ENCODE measurements at regions not wholly inside any gene's neighbourhood (a gene's known extent, or its start where the extent isn't known, plus 50 kb on each side); places are given as distances from the start of the nearest gene placed in this dataset.

DNA sequence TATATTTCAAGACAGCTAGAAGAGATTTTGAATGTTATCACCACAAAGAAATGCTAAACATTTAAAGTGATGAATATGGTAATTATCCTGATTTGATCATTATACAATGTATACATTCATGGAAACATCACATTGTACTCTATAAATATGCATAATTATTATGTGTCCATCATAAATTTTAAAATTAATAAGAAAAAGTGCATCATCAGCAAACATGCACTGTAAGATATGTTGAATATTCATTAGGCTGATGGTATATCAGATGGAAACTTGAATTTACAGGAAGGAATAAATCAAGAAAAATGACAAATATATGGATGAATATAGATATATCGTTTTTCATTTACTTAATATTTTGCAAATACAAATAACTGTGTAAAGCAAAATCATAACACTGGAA is 812.1 kb upstream of the INTU start:
- intact Hi-C loops (cut with DNase I), result no loop called here
- no peak for ATAC-seq
- DNase-seq (ENCODE audit: low spot score), result no peak

DNA sequence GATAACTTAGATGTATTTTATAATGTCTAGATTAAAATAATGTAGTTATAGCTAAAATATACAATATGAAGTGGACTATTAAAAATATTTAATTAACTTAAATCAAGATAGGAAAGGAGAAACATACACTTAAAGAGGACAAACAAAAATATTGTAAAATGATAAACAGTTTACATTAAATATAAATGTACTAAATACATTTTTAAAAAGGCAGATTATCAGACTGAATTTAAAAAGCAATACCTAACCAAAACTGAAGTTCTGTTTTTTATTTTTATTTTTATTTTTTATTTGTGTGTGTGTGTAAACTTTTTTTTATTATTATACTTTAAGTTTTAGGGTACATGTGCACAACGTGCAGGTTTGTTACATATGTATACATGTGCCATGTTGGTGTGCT is 811.6 kb upstream of the INTU start:
- DNase-seq (ENCODE audit: low spot score) (no peak), ATAC-seq (no peak)
- intact Hi-C loops (cut with DNase I), result no loop called here

DNA sequence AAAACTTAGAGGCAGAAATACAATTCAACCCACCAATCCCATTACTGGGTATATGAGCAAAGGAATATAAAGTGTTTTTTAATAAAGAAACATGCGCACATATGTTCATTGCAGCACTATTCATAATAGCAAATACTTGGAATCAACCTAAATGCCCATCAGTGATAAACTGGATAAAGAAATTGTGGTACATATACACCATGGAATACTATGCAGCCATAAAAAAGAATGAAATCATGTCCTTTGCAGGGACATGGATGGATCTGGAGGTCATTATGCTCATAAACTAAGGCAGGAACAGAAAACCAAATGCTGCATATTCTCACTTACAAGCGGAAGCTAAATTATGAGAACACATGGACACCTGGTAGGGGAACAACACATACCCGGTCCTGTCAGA is 807.7 kb upstream of the INTU start:
- ATAC-seq (no peak), DNase-seq (ENCODE audit: low spot score) (no peak)
- intact Hi-C loops (cut with DNase I), result no loop called here

DNA sequence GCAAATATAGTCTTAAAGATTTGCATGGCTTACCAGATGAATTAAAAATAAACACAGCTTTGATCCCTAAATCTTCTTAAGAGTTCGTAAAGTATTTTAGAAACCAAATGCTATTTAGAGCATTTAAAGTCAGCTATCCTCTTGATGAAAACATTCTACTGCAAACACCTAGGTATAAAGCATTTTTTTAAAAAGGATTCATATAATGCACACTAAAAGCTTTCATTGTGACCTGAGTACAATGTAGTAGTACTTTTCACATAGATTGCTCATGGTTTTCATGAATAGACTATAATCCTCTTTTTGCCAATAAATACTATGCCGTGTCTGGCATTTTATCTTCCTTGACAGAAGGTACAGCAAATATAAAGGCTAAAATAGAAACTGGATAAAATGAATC is 805.1 kb upstream of the INTU start:
- intact Hi-C loops (cut with DNase I), result no loop called here
- DNase-seq (ENCODE audit: low spot score), result no peak
- no peak for ATAC-seq

DNA sequence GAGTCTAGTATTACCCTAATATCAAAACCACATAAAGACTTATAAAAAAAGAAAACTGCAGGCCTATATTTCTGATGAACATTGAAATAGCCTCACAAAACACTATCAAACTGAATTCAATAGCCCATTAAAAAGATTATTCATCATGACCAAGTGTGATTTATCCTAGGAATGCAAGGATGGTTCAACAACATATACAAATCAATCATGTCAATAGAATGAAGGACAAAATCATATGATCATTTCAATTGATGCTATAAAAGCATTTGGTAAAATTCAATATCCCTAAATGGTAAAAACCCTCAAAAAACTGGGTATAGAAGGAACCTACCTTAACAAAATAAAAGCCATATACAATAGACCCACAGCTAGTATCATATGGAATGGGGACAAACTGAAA is 797.9 kb upstream of the INTU start:
- DNase-seq (ENCODE audit: low spot score), result no peak
- no peak for ATAC-seq
- intact Hi-C loops (cut with DNase I), result no loop called here

DNA sequence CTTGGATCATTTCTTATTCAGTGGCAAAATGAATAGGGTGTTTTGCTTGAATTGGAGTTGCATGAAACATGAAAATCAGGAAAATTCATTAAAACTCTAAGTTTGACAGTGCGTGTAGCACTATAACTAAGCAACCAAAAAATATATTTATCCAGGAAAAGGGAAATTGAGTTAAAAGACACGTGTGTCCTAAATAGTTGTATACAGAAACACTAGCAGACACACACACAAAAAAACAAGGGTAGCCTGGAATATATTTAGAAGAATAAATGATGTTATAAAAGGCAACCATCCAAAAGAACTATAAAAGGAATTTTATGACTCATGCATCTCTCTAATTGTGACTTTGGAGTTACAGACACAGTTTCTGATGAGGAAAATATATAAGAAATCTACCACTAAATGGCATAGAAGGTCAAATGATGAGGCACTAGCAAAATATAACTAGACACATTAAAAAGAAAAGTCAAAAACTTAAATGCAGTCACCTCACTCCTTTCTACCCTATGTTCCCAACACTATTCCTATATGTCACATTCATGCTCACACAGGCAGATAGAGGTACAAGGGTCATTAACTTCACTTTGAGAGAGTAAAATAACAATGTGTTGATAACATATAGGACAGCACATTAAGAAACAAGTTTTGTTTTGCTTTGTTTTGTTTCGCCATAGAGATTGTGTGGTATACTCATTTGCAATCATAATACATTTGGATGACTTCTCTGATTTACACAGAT is 793.6 kb upstream of the INTU start:
- no peak for ATAC-seq
- intact Hi-C loops (cut with DNase I), result no loop called here
- DNase-seq (ENCODE audit: low spot score), result no peak

DNA sequence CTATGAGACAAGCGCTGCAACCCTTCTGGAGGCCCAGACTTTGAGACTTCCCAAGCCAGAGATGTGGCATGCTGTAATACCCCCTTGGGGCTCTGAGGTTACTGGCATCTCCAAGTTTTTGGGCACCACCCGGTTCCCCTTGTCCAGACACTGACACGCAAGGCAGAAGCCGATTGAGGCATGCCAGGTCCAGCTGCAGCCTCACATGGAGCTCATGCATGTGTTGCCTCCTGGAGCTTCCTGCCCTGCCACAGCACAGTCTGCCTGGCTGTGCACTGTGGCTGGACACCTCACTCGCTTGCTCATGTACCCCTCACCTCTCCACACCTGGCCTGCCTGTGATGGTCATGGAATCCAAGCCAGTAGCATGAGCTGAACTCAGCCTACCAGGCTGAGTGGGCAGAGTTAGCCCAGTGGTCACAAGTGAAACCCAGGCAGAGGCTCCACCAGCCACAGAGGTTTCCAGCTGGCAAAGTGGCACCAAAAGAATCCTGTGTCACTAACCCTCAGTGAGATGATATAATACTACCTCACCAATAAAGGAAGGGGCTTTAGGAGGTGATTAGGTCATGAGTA is 789.2 kb upstream of the INTU start:
- intact Hi-C loops (cut with DNase I), result no loop called here
- ATAC-seq (no peak), DNase-seq (ENCODE audit: low spot score) (no peak)

DNA sequence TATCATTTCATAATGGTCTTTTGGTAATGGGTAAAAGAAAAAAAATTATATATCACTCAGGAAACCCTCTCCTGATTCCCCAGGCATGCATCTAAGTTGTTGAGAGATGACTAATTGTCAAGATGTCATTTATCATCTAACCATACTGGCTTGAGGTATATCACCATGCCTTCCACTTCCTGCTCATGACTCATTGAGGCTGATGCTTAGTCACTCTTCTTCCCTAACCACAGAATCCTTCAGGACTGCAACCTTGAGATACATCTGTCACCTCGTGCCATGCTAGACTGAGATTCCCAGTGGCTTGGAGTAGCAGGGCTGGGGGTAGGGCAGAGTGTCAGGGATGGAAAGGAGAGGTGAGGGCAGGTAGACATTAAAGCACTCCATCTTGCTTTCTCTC is 782.5 kb upstream of the INTU start:
- intact Hi-C loops (cut with DNase I), result no loop called here
- ATAC-seq (no peak), DNase-seq (ENCODE audit: low spot score) (no peak)

DNA sequence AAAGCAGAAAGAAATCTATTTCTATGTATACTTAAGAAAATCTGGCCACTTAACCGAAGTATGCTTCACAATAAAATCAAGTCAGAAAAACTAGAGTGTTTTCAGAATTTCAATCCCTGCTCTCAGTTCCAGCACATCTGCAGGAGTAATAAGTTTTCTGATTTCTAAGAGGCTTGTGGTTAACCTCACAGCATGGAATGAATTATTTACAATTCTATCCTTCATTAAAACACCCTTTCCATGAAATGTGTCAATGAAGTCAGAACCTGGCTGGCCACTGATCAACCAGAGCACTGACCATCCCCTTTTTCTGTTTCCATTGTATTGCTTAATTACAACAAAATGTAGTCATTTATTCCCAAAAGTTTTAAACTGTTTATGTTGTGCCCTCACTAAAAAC is 781.4 kb upstream of the INTU start:
- intact Hi-C loops (cut with DNase I), result no loop called here
- DNase-seq (ENCODE audit: low spot score) (no peak), ATAC-seq (no peak)

DNA sequence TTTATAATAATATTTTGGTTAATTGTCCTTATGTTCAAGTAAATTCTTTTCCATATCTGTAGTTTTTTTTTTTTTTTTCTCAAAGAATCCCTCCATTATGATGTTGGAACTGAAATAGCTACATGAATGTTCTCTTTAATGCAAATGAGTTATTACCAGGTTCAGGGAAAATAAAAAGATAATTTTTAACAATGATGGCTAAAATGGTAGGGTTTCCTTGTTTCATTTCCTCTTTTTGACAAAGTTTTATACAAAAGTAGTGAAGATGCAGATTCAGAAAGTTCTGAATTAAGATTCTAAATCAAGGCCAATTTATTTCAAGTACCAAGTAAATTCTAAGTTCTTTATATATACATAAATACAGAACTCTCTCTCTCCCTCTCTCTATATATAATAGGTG is 779.0 kb upstream of the INTU start:
- ATAC-seq (no peak), DNase-seq (ENCODE audit: low spot score) (no peak)
- intact Hi-C loops (cut with DNase I), result no loop called here

DNA sequence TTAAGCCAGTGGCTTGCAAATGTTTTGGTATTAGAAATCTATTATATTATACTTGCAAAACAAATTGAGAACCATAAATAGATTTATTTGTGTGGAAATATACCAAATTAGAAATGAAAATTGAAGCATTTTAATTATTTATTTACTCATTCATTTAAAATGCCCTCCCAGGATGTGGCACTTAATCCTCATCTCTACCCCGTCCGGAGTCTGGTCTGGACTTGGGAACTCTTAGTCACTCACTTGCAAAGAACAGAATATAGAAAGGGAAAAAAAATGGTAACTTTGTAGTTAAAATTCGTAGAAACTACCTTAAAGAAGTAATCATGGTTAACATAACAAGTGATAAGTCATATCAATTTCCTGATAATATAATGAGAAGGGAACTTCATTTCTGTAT is 775.9 kb upstream of the INTU start:
- DNase-seq (ENCODE audit: low spot score) (no peak), ATAC-seq (no peak)
- intact Hi-C loops (cut with DNase I), result no loop called here

DNA sequence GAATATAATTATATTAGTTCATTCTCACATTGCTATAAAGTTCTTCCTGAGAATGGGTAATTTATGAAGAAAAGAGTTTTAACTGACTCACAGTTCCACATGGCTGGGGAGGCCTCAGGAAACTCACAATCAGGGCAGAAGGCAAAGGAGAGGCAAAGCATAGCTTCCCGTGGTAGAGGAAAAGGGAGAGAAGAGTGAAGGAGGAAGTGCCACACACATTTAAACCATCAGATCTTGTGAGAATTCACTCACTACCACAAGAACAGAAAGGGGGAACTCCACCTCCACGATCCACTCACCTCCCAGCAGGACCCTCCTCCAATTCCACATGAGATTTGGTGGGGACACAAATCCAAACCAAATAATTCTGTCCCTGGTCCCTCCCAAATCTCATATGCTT is 773.4 kb upstream of the INTU start:
- DNase-seq (ENCODE audit: low spot score) (no peak), ATAC-seq (no peak)
- intact Hi-C loops (cut with DNase I), result no loop called here

DNA sequence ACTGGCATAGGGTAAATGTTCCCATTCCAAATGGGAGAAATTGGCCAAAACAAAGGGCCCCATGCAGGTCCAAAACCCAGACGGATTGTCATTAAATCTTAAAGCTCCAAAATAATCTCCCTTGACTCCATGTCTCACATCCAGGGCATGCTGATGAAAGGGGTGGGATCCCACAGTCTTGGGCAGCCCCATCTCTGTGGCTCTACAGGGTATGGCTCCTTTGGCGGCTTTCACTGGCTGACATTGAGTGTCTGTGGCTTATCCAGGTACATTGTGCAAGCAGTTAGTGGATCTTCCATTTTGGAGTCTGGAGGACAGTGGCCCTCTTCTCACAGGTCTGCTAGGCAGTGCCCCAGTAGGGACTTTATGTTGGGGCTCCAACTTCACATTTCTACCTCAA is 772.9 kb upstream of the INTU start:
- intact Hi-C loops (cut with DNase I), result no loop called here
- ATAC-seq, result no peak

DNA sequence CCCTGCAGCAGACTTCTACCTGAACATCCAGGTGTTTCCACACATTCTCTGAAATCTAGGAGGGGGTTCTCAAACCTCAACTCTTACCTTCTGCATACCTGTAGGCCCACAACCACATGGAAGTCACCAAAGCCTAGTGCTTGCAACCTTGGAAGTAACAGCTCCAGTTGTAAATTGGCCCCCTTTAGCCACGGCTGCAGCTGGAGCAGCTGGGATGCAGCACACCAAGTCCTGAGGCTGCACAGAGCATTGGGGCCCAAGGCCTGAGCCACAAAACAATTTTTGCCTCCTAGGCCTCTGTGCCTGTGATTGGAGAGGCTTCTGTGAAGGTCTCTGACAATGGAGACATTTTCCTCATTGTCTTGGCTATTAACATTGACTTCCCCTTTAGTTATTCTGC is 772.4 kb upstream of the INTU start:
- intact Hi-C loops (cut with DNase I), result no loop called here
- no peak for ATAC-seq
- no peak for DNase-seq (ENCODE audit: low spot score)

More for the DNA sequence above, 772.9 kb upstream of the INTU start:
- no peak for DNase-seq (ENCODE audit: low spot score)

DNA sequence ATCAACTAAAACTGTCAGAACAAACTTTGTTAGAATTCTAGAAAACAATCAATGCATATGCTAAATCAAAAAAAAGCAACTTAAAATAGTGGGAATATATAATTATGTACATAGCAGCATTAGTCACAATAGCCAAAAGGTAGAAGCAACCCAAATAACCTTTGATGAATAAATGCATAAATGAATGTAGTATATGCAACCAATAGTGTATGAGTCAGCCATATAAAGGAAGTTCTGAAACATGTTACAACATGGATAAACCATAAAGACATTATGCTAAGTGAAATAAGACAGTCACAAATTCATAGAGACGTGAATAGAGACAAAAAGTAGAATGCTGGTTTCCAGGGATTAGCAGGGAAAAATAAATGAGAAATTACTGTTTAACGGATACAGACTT is 762.8 kb upstream of the INTU start:
- intact Hi-C loops (cut with DNase I), result no loop called here
- ATAC-seq (no peak), DNase-seq (ENCODE audit: low spot score) (no peak)

DNA sequence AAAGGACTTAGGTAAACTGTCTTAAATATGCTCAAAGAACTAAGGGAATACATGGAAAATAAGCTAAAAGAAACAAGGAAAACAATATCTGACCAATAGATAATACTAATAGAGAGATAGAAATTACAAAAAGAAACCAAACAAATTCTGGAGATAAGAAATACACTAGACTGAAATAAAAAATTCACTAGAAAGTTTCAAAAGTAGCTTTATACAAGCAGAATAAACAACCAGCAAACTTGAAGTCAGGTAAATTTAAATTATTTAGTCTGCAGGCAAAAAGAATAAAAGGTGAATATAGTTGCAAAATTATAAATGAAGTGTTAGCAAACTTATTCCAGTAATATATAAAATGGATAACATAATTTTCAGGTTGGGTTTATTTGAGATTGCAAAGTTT is 760.9 kb upstream of the INTU start:
- intact Hi-C loops (cut with DNase I), result no loop called here
- DNase-seq (ENCODE audit: low spot score), result no peak
- ATAC-seq, result no peak

DNA sequence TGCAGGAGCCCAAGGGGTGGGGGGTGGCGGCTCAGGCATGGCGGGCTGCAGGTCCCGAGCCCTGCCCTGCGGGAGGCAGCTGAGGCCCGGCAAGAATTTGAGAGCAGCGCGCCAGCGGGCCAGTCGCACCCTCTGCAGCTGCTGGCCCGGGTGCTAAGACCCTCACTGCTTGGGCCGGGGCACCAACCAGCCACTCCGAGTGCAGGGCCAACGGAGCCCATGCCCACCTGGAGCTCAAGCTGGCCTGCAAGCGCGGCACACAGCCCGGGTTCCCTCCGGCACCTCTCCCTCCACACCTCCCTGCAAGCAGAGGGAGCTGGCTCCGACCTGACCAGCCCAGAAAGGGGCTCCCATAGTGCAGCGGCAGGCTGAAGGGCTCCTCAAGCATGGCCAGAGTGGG is 758.2 kb upstream of the INTU start:
- no peak for DNase-seq (ENCODE audit: low spot score)
- no peak for ATAC-seq
- intact Hi-C loops (cut with DNase I), result no loop called here

DNA sequence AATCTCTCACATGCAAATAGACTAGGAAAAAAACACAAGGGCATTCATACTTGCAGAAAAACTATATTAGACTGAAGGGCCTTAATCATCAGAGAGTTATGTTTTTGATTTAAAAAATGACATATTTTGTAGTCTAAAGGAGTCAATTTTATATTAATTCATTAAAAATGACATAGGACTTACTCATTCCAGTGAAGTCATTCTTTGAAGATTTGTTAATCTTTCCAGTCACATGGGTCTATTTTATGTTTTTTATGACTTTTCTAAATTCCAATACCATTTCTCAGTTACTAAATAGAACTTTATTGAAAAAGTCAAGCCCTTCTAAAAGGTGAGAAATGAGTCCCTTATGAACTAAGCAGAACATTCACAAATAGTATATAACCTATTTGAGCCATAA is 743.8 kb upstream of the INTU start:
- DNase-seq (ENCODE audit: low spot score) (no peak), ATAC-seq (no peak)
- intact Hi-C loops (cut with DNase I), result no loop called here

DNA sequence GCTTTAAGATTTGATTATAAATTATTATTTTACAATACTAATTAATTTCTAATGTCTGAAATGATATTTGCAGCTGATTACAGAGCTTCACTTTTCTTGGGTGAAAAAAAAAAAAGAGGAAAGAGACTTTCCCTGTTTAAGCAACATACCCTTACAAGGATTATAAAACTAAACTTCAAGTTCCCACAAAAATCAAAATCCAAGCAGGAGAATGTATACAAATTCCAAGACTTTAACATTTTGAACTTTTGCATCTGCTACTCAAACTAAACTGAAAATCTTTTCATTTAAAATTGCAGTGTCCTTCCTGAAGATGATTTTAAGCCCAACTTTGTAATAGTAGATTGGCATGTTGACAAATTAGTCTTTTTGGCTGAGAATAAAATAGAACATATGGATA is 742.4 kb upstream of the INTU start:
- ATAC-seq, result no peak
- no peak for DNase-seq (ENCODE audit: low spot score)
- intact Hi-C loops (cut with DNase I), result no loop called here

DNA sequence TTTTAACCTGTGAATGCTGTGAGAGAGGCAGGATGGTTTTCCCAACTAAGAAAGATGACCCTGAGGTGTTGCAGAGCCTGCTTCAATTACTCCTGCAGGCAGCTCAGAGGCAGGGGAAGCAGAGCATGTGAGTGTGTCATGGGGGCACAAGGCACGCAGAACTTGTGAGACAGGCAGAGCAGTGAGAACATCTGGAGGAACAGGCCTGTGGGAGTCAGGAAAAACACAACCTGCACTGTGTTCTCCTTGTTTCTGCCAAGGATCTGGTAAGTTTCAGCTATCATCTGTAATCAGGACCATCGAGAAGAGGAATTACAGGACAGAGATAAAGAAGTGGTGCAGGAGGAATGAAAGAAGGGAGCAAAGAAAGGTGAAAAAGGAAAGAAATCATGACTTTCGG is 741.8 kb upstream of the INTU start:
- ATAC-seq (peak; percentile 36), DNase-seq (ENCODE audit: low spot score) (no peak)
- intact Hi-C loops (cut with DNase I), result no loop called here

DNA sequence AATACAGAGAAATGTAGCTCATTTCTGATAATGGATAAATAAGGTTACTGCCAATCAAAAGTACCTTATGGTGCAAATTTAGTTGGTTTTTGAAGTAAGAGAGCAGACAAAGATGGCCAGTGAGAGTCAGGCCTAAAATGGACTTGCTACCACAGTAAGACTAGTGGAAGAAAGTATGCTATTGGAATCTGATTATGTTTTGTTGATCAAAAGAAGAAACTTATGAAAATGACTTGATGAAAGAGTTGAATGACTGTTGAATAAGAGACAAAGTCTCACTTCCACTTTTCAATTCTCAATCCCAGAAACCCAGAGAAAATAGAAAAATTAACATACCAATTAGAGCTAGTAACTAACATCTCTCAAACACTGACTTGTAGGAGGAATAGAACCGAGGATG is 737.8 kb upstream of the INTU start:
- intact Hi-C loops (cut with DNase I), result no loop called here
- no peak for DNase-seq (ENCODE audit: low spot score)
- no peak for ATAC-seq

Data from sciatic nerve (tissue), 2 donors.